BE2C (cell line): ENCODE measurements at regions not wholly inside any gene's neighbourhood (a gene's known extent, or its start where the extent isn't known, plus 50 kb on each side); places are given as distances from the start of the nearest gene placed in this dataset.

Experiments
- DNase-seq: peaks from one replicate; pipeline ENCODE4 v3.0.0-alpha.2; 2020
- H3K27me3 ChIP-seq: fragments of 250-450 bp; sonication (Bioruptor Pico); 2 replicates; pipeline ENCODE4 v1.5.1; 2020; ENCODE audit warnings: mild to moderate bottlenecking
- H3K36me3 ChIP-seq: fragments of 250-450 bp; sonication (Bioruptor Pico); 2 replicates; pipeline ENCODE4 v1.5.1; 2020; ENCODE audit warnings: mild to moderate bottlenecking
- H3K4me1 ChIP-seq: fragments of 250-450 bp; sonication (Bioruptor Pico); 2 replicates; pipeline ENCODE4 v1.5.1; 2020
- H3K4me3 ChIP-seq: 2 replicates; pipeline ENCODE4 v1.5.1; 2011; ENCODE audit warnings: low read depth, low read length
- H3K9me3 ChIP-seq: fragments of 250-450 bp; sonication (Bioruptor Pico); 2 replicates; pipeline ENCODE4 v1.5.1; 2020
- CTCF ChIP-seq: IDR thresholded peaks from 2 replicates; pipeline ENCODE4 v1.5.1; 2012; ENCODE audit warnings: mild to moderate bottlenecking, low read depth, low read length

DNA sequence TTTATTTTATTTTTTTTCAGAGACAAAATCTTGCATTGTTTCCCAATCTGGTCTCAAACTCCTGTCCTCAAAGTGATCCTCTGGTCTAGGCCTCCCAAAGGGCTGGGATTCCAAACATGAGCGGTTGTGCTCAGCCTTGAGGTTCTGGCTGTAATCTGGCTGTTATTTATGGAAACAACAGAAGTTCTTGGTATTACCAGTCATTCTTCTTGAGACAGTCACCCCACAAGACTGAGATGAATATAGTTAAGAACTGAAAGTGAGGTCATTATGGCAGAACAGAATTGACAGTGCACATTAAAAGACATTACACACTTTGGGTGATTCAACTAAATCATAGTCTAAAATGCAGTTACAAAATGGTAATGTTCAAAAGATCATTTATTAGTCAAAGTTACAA lies 719.5 kb downstream of the ZWINT start:
- Histone ChIP-seq H3K4me1 (no peaks in the 10 kb centered on the region), H3K9me3 (no peaks in the 10 kb centered on the region), H3K4me3 (no peak overlapping the region), H3K36me3 (no peaks in the 10 kb centered on the region), H3K27me3 (no peaks in the 10 kb centered on the region)
- DNase-seq: no peak
- TF ChIP-seq CTCF: no peak

DNA sequence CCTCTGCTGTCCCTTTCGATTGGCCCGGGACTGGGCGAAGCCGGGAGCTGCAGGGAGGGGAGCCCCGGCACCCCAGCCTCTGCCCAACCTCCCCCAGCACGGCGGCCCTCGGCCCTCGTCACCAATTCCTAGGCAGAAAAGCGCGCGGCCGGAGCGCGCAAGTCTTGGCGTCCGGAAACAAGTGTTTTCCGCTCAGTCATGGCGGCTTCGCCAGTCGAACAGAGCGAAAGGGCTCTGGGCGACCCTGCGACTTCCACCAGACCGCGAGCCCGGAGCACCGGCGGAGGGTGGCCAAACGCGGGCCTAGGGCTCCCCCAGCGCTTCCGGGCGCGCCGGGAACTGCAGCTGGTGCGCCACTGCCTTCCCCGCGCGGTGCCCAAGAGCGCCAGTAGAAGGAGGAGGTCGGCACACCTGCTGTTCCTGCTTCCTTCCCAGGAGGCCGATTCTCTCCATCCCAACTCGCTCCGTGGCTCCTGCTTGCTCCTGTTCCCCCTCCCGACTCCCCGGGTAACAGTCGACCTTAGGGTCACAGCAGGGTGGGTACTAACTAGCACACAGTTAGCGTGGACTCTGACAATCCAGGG lies 729.9 kb downstream of the ZWINT start:
- Histone ChIP-seq H3K27me3 (no peaks in the 10 kb centered on the region), H3K4me1 (peaks cover 2% of the 10 kb centered on the region; the same call in 1 of the 2 replicates), H3K9me3 (no peaks in the 10 kb centered on the region), H3K36me3 (no peaks in the 10 kb centered on the region; the same call in 1 of the 2 replicates), H3K4me3 (no peak overlapping the region)
- peak; percentile 71 for TF ChIP-seq CTCF
- DNase-seq: peak; percentile 89

DNA sequence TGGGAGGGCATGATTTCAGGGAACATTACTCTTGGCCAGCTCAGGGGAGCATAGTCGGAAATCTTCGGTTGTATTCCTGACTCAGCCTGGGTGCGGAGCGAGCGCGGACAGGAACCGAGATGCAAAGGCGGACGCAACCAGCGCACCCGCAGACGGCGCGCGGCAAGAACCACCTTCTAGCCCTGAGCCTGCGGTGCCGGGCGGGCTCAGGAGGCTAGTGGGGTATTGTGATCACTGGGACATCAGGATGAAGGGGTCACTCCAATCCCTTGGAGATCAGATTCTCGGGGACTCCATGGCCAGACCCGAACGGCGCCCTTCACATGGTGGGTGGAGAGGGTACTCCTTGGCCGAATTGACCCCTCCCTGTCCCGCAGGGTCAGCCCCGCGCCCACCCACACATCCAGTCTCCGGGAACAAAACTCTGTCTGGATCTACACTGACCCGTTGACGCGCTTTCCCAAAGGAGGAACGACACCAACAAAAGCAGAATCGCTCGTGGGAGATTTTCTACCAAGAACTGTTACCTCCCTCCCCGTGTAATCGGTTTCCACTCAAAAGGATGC lies 730.5 kb downstream of the ZWINT start:
- no peak for TF ChIP-seq CTCF
- H3K27me3 ChIP-seq: no peaks in the 10 kb centered on the region
- no peaks in the 10 kb centered on the region; the same call in 1 of the 2 replicates for H3K36me3 ChIP-seq
- H3K4me3 ChIP-seq: no peak overlapping the region
- H3K9me3 ChIP-seq: no peaks in the 10 kb centered on the region
- H3K4me1 ChIP-seq: peaks cover 2% of the 10 kb centered on the region; the same call in 1 of the 2 replicates
- peak; percentile 66 for DNase-seq

DNA sequence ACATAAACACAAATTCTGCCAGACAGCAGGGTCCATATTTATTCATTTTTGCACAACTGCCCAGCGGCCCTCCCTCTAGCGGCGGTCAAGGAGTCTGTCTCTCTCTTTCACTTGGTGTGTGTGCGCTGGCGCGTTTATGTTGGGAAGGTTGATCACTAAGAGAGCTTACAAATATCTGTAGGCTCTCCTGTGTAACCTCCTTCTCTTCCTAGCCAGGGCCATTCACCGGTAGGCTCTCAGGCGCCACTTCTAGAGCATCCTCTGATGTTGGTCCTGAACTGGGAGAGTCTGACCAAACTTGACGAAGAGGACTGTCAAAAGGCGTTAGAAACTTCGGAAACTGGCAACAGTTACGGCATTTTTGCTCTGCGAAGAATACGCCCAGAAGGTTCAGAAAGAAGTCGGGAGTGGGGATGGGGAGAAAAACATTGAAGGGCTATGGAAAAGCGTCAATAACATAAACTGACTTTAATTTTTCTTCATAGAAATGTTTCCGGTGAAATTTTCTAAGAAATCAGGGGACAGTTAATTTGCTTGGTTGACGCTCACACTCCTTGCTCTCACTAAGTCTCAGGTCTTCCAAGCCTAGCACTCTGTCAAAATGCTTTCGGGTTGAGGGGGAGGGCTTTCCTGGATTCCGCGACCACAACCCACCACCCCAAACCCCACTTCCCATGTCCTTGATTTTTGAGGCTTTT lies 731.1 kb downstream of the ZWINT start:
- no peak overlapping the region for H3K4me3 ChIP-seq
- peaks cover 2% of the 10 kb centered on the region; the same call in 1 of the 2 replicates for H3K4me1 ChIP-seq
- H3K27me3 ChIP-seq: no peaks in the 10 kb centered on the region
- DNase-seq: peak; percentile 79
- H3K9me3 ChIP-seq: no peaks in the 10 kb centered on the region
- peak; percentile 87 for TF ChIP-seq CTCF
- no peaks in the 10 kb centered on the region; the same call in 1 of the 2 replicates for H3K36me3 ChIP-seq

DNA sequence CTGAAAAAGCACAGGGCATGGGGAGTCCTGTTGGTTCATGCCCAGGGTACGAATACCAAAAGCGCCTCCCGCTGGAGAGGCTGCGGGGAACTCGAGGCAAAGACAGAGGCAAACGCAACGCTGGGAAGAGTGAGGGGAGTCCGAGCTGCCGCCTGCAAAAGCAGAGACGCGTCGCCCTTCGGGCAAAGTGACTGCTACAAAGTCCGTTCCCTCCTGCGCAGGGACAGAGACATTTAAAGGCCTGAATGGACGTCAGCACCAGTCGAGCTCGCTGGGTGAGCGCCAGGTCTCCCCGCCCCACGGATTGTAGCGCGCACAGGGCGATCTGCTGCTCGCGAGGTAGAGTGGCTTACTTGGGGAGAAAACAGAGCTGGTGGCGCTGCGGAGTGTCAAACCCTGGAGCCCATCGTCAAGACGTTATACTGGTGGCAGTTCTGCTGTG lies 732.8 kb downstream of the ZWINT start:
- Histone ChIP-seq H3K4me1 (peaks cover 2% of the 10 kb centered on the region; the same call in 1 of the 2 replicates), H3K36me3 (no peaks in the 10 kb centered on the region; the same call in 1 of the 2 replicates), H3K27me3 (no peaks in the 10 kb centered on the region), H3K9me3 (no peaks in the 10 kb centered on the region), H3K4me3 (no peak overlapping the region)
- TF ChIP-seq CTCF: peak; percentile 48
- DNase-seq: peak; percentile 86
